RCC 7860 (cell line): ENCODE measurements at regions not wholly inside any gene's neighbourhood (a gene's known extent, or its start where the extent isn't known, plus 50 kb on each side); places are given as distances from the start of the nearest gene placed in this dataset.

Experiments
- DNase-seq: peaks from one replicate; pipeline ENCODE4 v3.0.0-alpha.2; 2015; ENCODE audit warnings: low spot score
- FAIRE-seq: peaks from 2 replicates; lab custom pipeline; 2012; peaks lifted over from hg19 to GRCh38; lab: Jason Lieb, UNC

GRCh38 chr10:128540781-128541761 lies 414.8 kb upstream of the MKI67 start:
- FAIRE-seq = no peak
- no peak for DNase-seq

- FAIRE-seq (no peak), DNase-seq (no peak)
Observed at GRCh38 chr10:128541926-128542475, 415.8 kb upstream of the MKI67 start.

GRCh38 chr10:128542659-128543058 lies 416.4 kb upstream of the MKI67 start:
- DNase-seq = no peak
- FAIRE-seq = no peak

GRCh38 chr10:128543151-128543550 lies 416.9 kb upstream of the MKI67 start:
- no peak for DNase-seq
- FAIRE-seq = no peak

GRCh38 chr10:128545216-128545615 lies 419.0 kb upstream of the MKI67 start:
- FAIRE-seq (no peak), DNase-seq (no peak)

GRCh38 chr10:128546651-128547165 lies 420.5 kb upstream of the MKI67 start:
- DNase-seq (no peak), FAIRE-seq (no peak)

GRCh38 chr10:128549101-128549608 lies 422.9 kb upstream of the MKI67 start:
- DNase-seq = no peak
- no peak for FAIRE-seq

- DNase-seq = no peak
- FAIRE-seq = no peak
Observed at GRCh38 chr10:128550045-128550444, 423.8 kb upstream of the MKI67 start.

- FAIRE-seq = no peak
- no peak for DNase-seq
Observed at GRCh38 chr10:128551475-128551874, 425.3 kb upstream of the MKI67 start.

- DNase-seq = no peak
Observed at GRCh38 chr10:128553755-128554154, 427.5 kb upstream of the MKI67 start.

GRCh38 chr10:128556182-128557110 lies 430.2 kb upstream of the MKI67 start:
- DNase-seq (no peak), FAIRE-seq (no peak)

More at GRCh38 chr10:128553755-128554154, 427.5 kb upstream of the MKI67 start:
- no peak for FAIRE-seq

GRCh38 chr10:128557149-128557710 lies 431.0 kb upstream of the MKI67 start:
- FAIRE-seq (no peak), DNase-seq (no peak)

GRCh38 chr10:128560406-128560805 lies 434.2 kb upstream of the MKI67 start:
- no peak for DNase-seq
- FAIRE-seq = no peak

GRCh38 chr10:128560993-128561392 lies 434.8 kb upstream of the MKI67 start:
- DNase-seq (no peak), FAIRE-seq (no peak)

GRCh38 chr10:128563387-128563786 lies 437.2 kb upstream of the MKI67 start:
- FAIRE-seq (no peak), DNase-seq (no peak)

- DNase-seq (no peak), FAIRE-seq (no peak)
Observed at GRCh38 chr10:128563904-128564303, 437.7 kb upstream of the MKI67 start.

- DNase-seq (no peak), FAIRE-seq (no peak)
Observed at GRCh38 chr10:128566361-128566968, 440.2 kb upstream of the MKI67 start.

GRCh38 chr10:128567551-128567950 lies 441.3 kb upstream of the MKI67 start:
- DNase-seq = no peak

GRCh38 chr10:128568041-128568440 lies 441.8 kb upstream of the MKI67 start:
- no peak for FAIRE-seq
- DNase-seq = no peak

More at GRCh38 chr10:128567551-128567950, 441.3 kb upstream of the MKI67 start:
- no peak for FAIRE-seq

- no peak for FAIRE-seq
- no peak for DNase-seq
Observed at GRCh38 chr10:128568491-128568890, 442.3 kb upstream of the MKI67 start.
